CD4-positive, CD25-positive, alpha-beta regulatory T cell (primary cell): ENCODE measurements at regions not wholly inside any gene's neighbourhood (a gene's known extent, or its start where the extent isn't known, plus 50 kb on each side); places are given as distances from the start of the nearest gene placed in this dataset.

Source experiments
- ATAC-seq, 2 donors: fragments of 150-1000 bp; cut with Tn5 transposase; one replicate each; pipeline ENCODE4 v1.10.0; 2021; ENCODE audit warnings: low read depth in 2 of 2, moderate number of reproducible peaks in 2 of 2, moderate library complexity in 1 of 2
- DNase-seq, 3 donors: peaks; one replicate each; pipeline versions ENCODE4 v3.0.0 to v3.0.0-alpha.2; 2012 to 2022; ENCODE audit warnings: mixed read lengths in 1 of 3
- H3K27ac ChIP-seq: one replicate; pipeline ENCODE4 v1.7.0; 2013; ENCODE audit warnings: mild to moderate bottlenecking, low read length; ENCODE audit not compliant: insufficient read depth, poor library complexity, severe bottlenecking
- H3K27me3 ChIP-seq: one replicate; pipeline ENCODE4 v1.7.0; 2013; ENCODE audit warnings: low read length; ENCODE audit not compliant: control insufficient read depth, insufficient read depth
- H3K36me3 ChIP-seq: one replicate; pipeline ENCODE4 v1.7.0; 2013; ENCODE audit warnings: mild to moderate bottlenecking, low read length, moderate library complexity; ENCODE audit not compliant: control insufficient read depth, insufficient read depth
- H3K4me1 ChIP-seq: 2 replicates; pipeline ENCODE4 v1.7.0; 2013; ENCODE audit warnings: mild to moderate bottlenecking, low read length; ENCODE audit not compliant: insufficient read depth, control insufficient read depth, poor library complexity, severe bottlenecking
- H3K4me3 ChIP-seq: one replicate; pipeline ENCODE4 v1.7.0; 2013; ENCODE audit warnings: low read depth, mild to moderate bottlenecking, low read length, moderate library complexity
- H3K9me3 ChIP-seq, 2 experiments: 1 replicate in 1 of 2; 2 replicates in 1 of 2; pipeline ENCODE4 v1.7.0; 2013; ENCODE audit warnings: low read length in 2 of 2, mild to moderate bottlenecking in 1 of 2, moderate library complexity in 1 of 2; ENCODE audit not compliant: control insufficient read depth in 2 of 2
- H3K27ac Mint-ChIP-seq, 3 donors: one replicate each; pipeline ENCODE4 v1.8.0; 2020 to 2022; ENCODE audit warnings: mild to moderate bottlenecking in 3 of 3, mixed read lengths in 3 of 3, moderate library complexity in 2 of 3
- H3K27me3 Mint-ChIP-seq: one replicate; pipeline ENCODE4 v1.8.0; 2022; ENCODE audit warnings: mild to moderate bottlenecking, mixed read lengths
- H3K36me3 Mint-ChIP-seq: one replicate; pipeline ENCODE4 v1.8.0; 2020; ENCODE audit warnings: mixed read lengths
- H3K4me1 Mint-ChIP-seq, 4 donors: one replicate each; pipeline ENCODE4 v1.8.0; 2020 to 2022; ENCODE audit warnings: mixed read lengths in 4 of 4, mild to moderate bottlenecking in 1 of 4
- H3K4me3 Mint-ChIP-seq, 4 donors: one replicate each; pipeline ENCODE4 v1.8.0; 2020 to 2022; ENCODE audit warnings: mild to moderate bottlenecking in 4 of 4, mixed read lengths in 4 of 4, moderate library complexity in 3 of 4
- H3K9me3 Mint-ChIP-seq, 7 donors: one replicate each; pipeline ENCODE4 v1.8.0; 2020 to 2022; ENCODE audit warnings: mixed read lengths in 7 of 7, mild to moderate bottlenecking in 3 of 7, moderate library complexity in 2 of 7

DNA sequence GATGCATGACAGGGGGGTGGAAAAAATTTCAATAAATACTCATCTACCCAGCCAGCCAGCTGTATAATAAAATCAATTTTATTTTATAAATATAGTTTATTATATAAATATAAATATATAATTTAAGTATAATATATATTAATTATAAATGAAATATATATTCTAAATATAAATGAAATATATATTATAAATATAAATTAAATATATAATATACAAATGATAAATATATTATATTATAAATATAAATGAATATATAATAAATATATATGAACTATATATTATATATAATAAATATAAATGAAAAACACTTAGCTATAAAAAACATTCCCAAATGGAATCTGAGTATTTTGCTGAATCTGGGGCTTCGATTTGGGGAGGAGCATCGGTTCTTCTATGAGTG is 79.4 kb upstream of the CDCA7L start:
- Mint-ChIP-seq H3K27me3 (peaks cover 4% of the 10 kb centered on the region), H3K4me1 (no peaks in the 10 kb centered on the region), H3K9me3 (peaks cover 0 to 2% (median 0%) of the 10 kb centered on the region in 7 donors), H3K36me3 (no peaks in the 10 kb centered on the region), H3K4me3 (no peak overlapping the region), H3K27ac (no peak overlapping the region)
- DNase-seq: no peak
- Histone ChIP-seq H3K27me3 (no peaks in the 10 kb centered on the region), H3K4me3 (no peak overlapping the region), H3K9me3 (no peaks in the 10 kb centered on the region), H3K27ac (no peak overlapping the region), H3K4me1 (no peaks in the 10 kb centered on the region), H3K36me3 (no peaks in the 10 kb centered on the region)
- no peak for ATAC-seq

GRCh38 chr7:22019931-22020330 is 74.2 kb upstream of the CDCA7L start:
- Histone ChIP-seq H3K27ac (no peak overlapping the region), H3K9me3 (no peaks in the 10 kb centered on the region), H3K4me1 (no peaks in the 10 kb centered on the region), H3K27me3 (no peaks in the 10 kb centered on the region), H3K4me3 (no peak overlapping the region), H3K36me3 (no peaks in the 10 kb centered on the region)
- no peaks in the 10 kb centered on the region for H3K36me3 Mint-ChIP-seq
- no peak for ATAC-seq
- H3K4me1 Mint-ChIP-seq: no peaks in the 10 kb centered on the region
- no peak overlapping the region for H3K4me3 Mint-ChIP-seq
- peaks cover 0 to 2% (median 0%) of the 10 kb centered on the region in 7 donors for H3K9me3 Mint-ChIP-seq
- DNase-seq: no peak
- H3K27ac Mint-ChIP-seq: no peak overlapping the region
- peaks cover 10% of the 10 kb centered on the region for H3K27me3 Mint-ChIP-seq

- Histone ChIP-seq H3K27ac (no peak overlapping the region), H3K9me3 (no peaks in the 10 kb centered on the region), H3K36me3 (no peaks in the 10 kb centered on the region), H3K4me3 (no peak overlapping the region), H3K4me1 (no peaks in the 10 kb centered on the region), H3K27me3 (no peaks in the 10 kb centered on the region)
- Mint-ChIP-seq H3K9me3 (peaks cover 0 to 2% (median 0%) of the 10 kb centered on the region in 7 donors), H3K36me3 (no peaks in the 10 kb centered on the region), H3K4me3 (no peak overlapping the region), H3K4me1 (no peaks in the 10 kb centered on the region), H3K27me3 (peaks cover 10% of the 10 kb centered on the region), H3K27ac (no peak overlapping the region)
- DNase-seq (no peak), ATAC-seq (no peak)
Measured at GRCh38 chr7:22016507-22016906, 70.8 kb upstream of the CDCA7L start.

- H3K36me3 Mint-ChIP-seq: no peaks in the 10 kb centered on the region
- peaks cover 10% of the 10 kb centered on the region for H3K27me3 Mint-ChIP-seq
- H3K9me3 Mint-ChIP-seq: peaks cover 0 to 2% (median 0%) of the 10 kb centered on the region in 7 donors
- H3K27ac Mint-ChIP-seq: peak overlapping the region in 1 of 3 donors; percentile 87
- DNase-seq: no peak
- H3K4me3 ChIP-seq: no peak overlapping the region
- H3K4me3 Mint-ChIP-seq: no peak overlapping the region
- H3K36me3 ChIP-seq: no peaks in the 10 kb centered on the region
- ATAC-seq: no peak
- no peak overlapping the region for H3K27ac ChIP-seq
- H3K4me1 Mint-ChIP-seq: no peaks in the 10 kb centered on the region
- H3K9me3 ChIP-seq: no peaks in the 10 kb centered on the region
- no peaks in the 10 kb centered on the region for H3K27me3 ChIP-seq
- no peaks in the 10 kb centered on the region for H3K4me1 ChIP-seq
Measured at GRCh38 chr7:22013711-22014110, 68.0 kb upstream of the CDCA7L start.

DNA sequence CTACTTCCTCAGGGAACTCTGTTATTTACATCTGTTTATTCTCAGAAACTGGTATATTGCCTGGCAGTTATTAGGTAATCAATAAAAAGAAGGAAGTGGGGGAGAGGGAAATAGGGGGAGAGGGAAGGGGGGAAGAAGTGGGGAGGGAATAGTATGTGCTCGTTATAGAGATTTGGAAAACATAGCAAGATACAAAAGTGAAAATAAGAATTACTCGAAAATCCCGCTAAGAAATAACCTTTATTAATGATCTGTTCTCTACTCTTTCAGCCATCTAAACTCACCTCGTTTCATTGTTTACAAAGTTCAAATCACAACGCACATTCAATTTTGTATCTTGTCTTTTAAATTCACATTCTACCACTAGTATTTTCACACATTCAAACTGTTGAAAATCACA is 63.0 kb upstream of the CDCA7L start:
- ATAC-seq (no peak), DNase-seq (no peak)
- Histone ChIP-seq H3K4me1 (no peaks in the 10 kb centered on the region), H3K27me3 (no peaks in the 10 kb centered on the region), H3K36me3 (no peaks in the 10 kb centered on the region), H3K27ac (no peak overlapping the region), H3K9me3 (no peaks in the 10 kb centered on the region), H3K4me3 (no peak overlapping the region)
- H3K4me1 Mint-ChIP-seq: no peaks in the 10 kb centered on the region
- no peak overlapping the region for H3K27ac Mint-ChIP-seq
- H3K9me3 Mint-ChIP-seq: no peaks in the 10 kb centered on the region
- no peak overlapping the region for H3K4me3 Mint-ChIP-seq
- H3K36me3 Mint-ChIP-seq: no peaks in the 10 kb centered on the region
- peaks cover 12% of the 10 kb centered on the region for H3K27me3 Mint-ChIP-seq

- no peak overlapping the region for H3K27ac Mint-ChIP-seq
- no peaks in the 10 kb centered on the region for H3K9me3 Mint-ChIP-seq
- no peaks in the 10 kb centered on the region for H3K4me1 Mint-ChIP-seq
- DNase-seq (no peak), ATAC-seq (no peak)
- Histone ChIP-seq H3K9me3 (no peaks in the 10 kb centered on the region), H3K27me3 (no peaks in the 10 kb centered on the region), H3K4me1 (no peaks in the 10 kb centered on the region), H3K4me3 (no peak overlapping the region), H3K36me3 (no peaks in the 10 kb centered on the region), H3K27ac (no peak overlapping the region)
- no peak overlapping the region for H3K4me3 Mint-ChIP-seq
- no peaks in the 10 kb centered on the region for H3K36me3 Mint-ChIP-seq
- peaks cover 14% of the 10 kb centered on the region for H3K27me3 Mint-ChIP-seq
Measured at GRCh38 chr7:22008087-22008486, 62.4 kb upstream of the CDCA7L start.

DNA sequence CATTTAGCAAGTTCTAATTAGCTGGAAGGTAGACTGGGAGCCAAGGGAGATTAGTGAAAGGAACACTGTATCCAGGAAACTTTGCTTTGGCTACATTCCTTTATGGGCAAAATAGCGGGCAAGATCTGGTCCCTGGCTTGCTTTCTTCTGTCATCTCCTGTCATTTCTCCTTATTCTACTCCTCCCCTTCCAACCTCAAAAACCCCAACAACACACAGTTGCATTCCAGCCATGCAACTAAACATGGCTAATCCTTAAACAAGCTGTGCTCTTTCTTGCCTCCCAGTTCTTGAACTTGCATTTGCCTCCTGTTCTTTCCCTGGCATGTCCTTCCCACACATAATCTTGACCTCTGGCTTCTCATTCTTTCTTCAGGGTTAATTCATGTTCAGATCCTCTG is 59.5 kb upstream of the CDCA7L start:
- Mint-ChIP-seq H3K36me3 (no peaks in the 10 kb centered on the region), H3K4me3 (no peak overlapping the region), H3K4me1 (peaks cover 0 to 8% (median 4%) of the 10 kb centered on the region in 4 donors), H3K9me3 (no peaks in the 10 kb centered on the region), H3K27me3 (peaks cover 19% of the 10 kb centered on the region), H3K27ac (no peak overlapping the region)
- H3K4me1 ChIP-seq: no peaks in the 10 kb centered on the region
- ATAC-seq (no peak), DNase-seq (no peak)
- H3K36me3 ChIP-seq: no peaks in the 10 kb centered on the region
- no peak overlapping the region for H3K27ac ChIP-seq
- no peak overlapping the region for H3K4me3 ChIP-seq
- no peaks in the 10 kb centered on the region for H3K27me3 ChIP-seq
- no peaks in the 10 kb centered on the region for H3K9me3 ChIP-seq

- no peak for ATAC-seq
- peaks cover 19% of the 10 kb centered on the region for H3K27me3 Mint-ChIP-seq
Measured at GRCh38 chr7:22002726-22003125, 57.0 kb upstream of the CDCA7L start.

More at GRCh38 chr7:22002726-22003125, 57.0 kb upstream of the CDCA7L start:
- Histone ChIP-seq H3K27me3 (no peaks in the 10 kb centered on the region), H3K36me3 (no peaks in the 10 kb centered on the region), H3K4me3 (no peak overlapping the region), H3K27ac (no peak overlapping the region), H3K4me1 (no peaks in the 10 kb centered on the region), H3K9me3 (no peaks in the 10 kb centered on the region)
- Mint-ChIP-seq H3K36me3 (no peaks in the 10 kb centered on the region), H3K9me3 (no peaks in the 10 kb centered on the region), H3K4me3 (no peak overlapping the region), H3K27ac (no peak overlapping the region), H3K4me1 (peaks cover 0 to 8% (median 4%) of the 10 kb centered on the region in 4 donors)
- no peak for DNase-seq
